ENCODE measurements at regions not wholly inside any gene's neighbourhood (a gene's known extent, or its start where the extent isn't known, plus 50 kb on each side); places are given as distances from the start of the nearest gene placed in this dataset.

- DNase-seq (ENCODE audit: low read depth in 1 of 2, low spot score in 1 of 2): no peak
- H3K9me3 ChIP-seq: no peaks in the 10 kb centered on the region
- WGBS (ENCODE audit: missing lambda C conversion rate): 81% methylated on average over 10 of the region's 10 CpGs
- TF ChIP-seq CTCF (IDR thresholded peaks at IDR 0.05) (no peak), MYC (IDR thresholded peaks at IDR 0.05; ENCODE audit: borderline replicate concordance, low read length) (no peak), FOSB (CRISPR knock-in tag; IDR thresholded peaks at IDR 0.05) (no peak), MAX (IDR thresholded peaks at IDR 0.05) (no peak), HOXB13 (CRISPR knock-in tag; IDR thresholded peaks at IDR 0.05; ENCODE audit: low read depth) (no peak), PBX3 (IDR thresholded peaks at IDR 0.05) (no peak), EP300 (IDR thresholded peaks at IDR 0.05) (no peak), ATOH8 (CRISPR knock-in tag; IDR thresholded peaks at IDR 0.05; ENCODE audit: low read depth) (no peak), EHMT2 (IDR thresholded peaks at IDR 0.05; ENCODE audit: low read depth) (no peak), RAD21 (conservative IDR thresholded peaks at IDR 0.05 in 1 of 2, IDR thresholded peaks at IDR 0.05 in 1 of 2) (no peak)
- H3K4me2 ChIP-seq: no peak overlapping the region
- CTCF ChIA-PET: interaction anchor here (1.2 to 1.5 kb wide), 2 partner anchors 27 kb away, joined by 3 read pairs; no protein-coding TSS in a partner anchor
- POLR2A ChIA-PET: no interaction called here
- H3K4me1 ChIP-seq: no peaks in the 10 kb centered on the region
- H3K27ac ChIP-seq: no peak overlapping the region
- no peak for ATAC-seq
- no peak for FAIRE-seq
- no peak overlapping the region for H3K4me3 ChIP-seq
Observed at GRCh38 chr10:14454629-14455028, 123.9 kb upstream of the FRMD4A start.

- ChIA-PET CTCF (interaction anchor here (1.2 to 1.5 kb wide), 2 partner anchors 26 to 27 kb away, joined by 3 read pairs; no protein-coding TSS in a partner anchor), POLR2A (no interaction called here)
- TF ChIP-seq E2F6 (IDR thresholded peaks at IDR 0.05; ENCODE audit: borderline replicate concordance, low read depth) (no peak), MAFK (IDR thresholded peaks at IDR 0.05; ENCODE audit: partially characterized antibody) (no peak), ZFP36 (IDR thresholded peaks at IDR 0.05; ENCODE audit: borderline replicate concordance, partially characterized antibody) (no peak), PBX3 (IDR thresholded peaks at IDR 0.05) (no peak), HOXA7 (CRISPR knock-in tag; IDR thresholded peaks at IDR 0.05) (no peak), USF2 (IDR thresholded peaks at IDR 0.05) (no peak), ZC3H11A (IDR thresholded peaks at IDR 0.05) (no peak), TP53 (CRISPR knock-in tag; IDR thresholded peaks at IDR 0.05) (no peak), RNF2 (IDR thresholded peaks at IDR 0.05; ENCODE audit: borderline replicate concordance, low read depth) (no peak), CHD2 (IDR thresholded peaks at IDR 0.05; ENCODE audit: low read length, partially characterized antibody) (no peak), ZNF302 (CRISPR knock-in tag; IDR thresholded peaks at IDR 0.05) (no peak), MAZ (IDR thresholded peaks at IDR 0.05; ENCODE audit: borderline replicate concordance, low read depth, low read length) (no peak)
- Histone ChIP-seq H3K4me2 (no peak overlapping the region), H3K4me1 (no peaks in the 10 kb centered on the region), H3K9me3 (no peaks in the 10 kb centered on the region), H3K27ac (no peak overlapping the region), H3K4me3 (no peak overlapping the region)
- FAIRE-seq (no peak), DNase-seq (ENCODE audit: low read depth in 1 of 2, low spot score in 1 of 2) (no peak), ATAC-seq (no peak)
- WGBS (ENCODE audit: missing lambda C conversion rate): 80% methylated on average over 12 of the region's 12 CpGs
Observed at GRCh38 chr10:14454206-14454605, 123.5 kb upstream of the FRMD4A start.
